ENCODE measurements at regions not wholly inside any gene's neighbourhood (a gene's known extent, or its start where the extent isn't known, plus 50 kb on each side); places are given as distances from the start of the nearest gene placed in this dataset.
A peak's percentile ranks its signal among the peaks of the same experiment; 100 is the strongest.

DNA sequence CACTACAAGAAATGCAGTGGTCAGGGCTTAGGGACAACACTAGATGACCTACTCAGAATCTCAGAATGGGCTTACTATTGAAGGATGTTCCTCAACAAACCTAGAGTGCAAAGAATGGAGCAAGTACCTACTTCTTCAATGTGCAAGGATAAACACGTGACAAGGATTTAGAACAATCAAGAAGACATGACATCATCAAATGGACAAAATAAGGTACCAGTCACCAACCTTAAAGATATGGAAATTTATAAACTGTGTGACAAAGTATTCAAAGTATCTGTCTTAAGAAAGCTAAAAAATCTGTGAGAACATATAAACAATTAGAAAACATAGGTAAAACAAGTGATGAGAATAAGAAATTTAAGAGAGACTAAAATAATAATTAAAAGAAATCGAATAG, 656.1 kb downstream of the ZWINT start:
- Histone ChIP-seq H3K9me3 (peaks cover 0 to 3% of the 10 kb centered on the region in 2 donors), H3K4me3 (no peak overlapping the region), H3K27me3 (no peaks in the 10 kb centered on the region), H3K4me1 (no peaks in the 10 kb centered on the region), H3K27ac (no peak overlapping the region), H3K36me3 (no peaks in the 10 kb centered on the region)
- DNase-seq: no peak
- 60 to 80% methylated on average over 2 of the region's 2 CpGs for WGBS, 2 donors (ENCODE audit: low coverage in 1 of 2)
- TF ChIP-seq EP300 (IDR thresholded peaks at IDR 0.05; ENCODE audit: low read depth) (no peak), CTCF (IDR thresholded peaks at IDR 0.05) (no peak), POLR2A (IDR thresholded peaks at IDR 0.05) (no peak), POLR2AphosphoS5 (IDR thresholded peaks at IDR 0.05) (no peak)
- in situ Hi-C loops (cut with MboI; ENCODE audit: low pct_ligation_motif_present in 1 of 4, low pct_unique_long_range_greater_than_20kb in 1 of 4, low sequenced_read_pairs in 3 of 4) (no loop called here), intact Hi-C loops (cut with DNase I; ENCODE audit: low total_unique reads) (no loop called here)

DNA sequence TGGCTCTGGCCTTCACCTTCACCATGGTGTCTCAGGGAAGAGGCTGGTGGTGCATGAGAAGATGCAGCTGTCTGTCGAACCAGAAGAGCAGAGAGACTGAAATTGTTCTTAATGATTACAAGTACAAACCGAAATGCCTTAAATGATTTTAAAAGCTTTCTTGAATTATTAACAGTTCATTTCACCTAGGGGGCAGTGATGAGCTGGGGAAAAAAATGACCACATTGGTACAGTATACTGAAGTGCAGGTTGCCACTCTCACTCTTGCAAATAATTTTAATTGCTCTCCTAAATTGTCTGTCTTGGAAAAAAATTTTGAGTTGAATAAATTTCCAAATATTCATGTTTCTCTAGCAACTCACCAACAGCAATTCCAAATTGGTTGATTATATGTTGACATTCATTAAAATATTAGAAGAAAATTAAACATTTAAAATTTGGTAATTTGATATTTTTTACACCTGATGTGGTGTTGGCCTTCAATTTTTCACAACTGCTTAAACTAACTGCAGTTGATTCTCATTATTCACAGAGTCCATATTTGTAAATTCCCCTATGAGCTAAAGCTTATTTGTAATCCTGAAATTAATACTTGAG, 692.6 kb downstream of the ZWINT start:
- WGBS, 2 donors (ENCODE audit: low coverage in 1 of 2): 62 to 76% methylated on average over 2 of the region's 2 CpGs
- in situ Hi-C loops (cut with MboI; ENCODE audit: low pct_ligation_motif_present in 1 of 4, low pct_unique_long_range_greater_than_20kb in 1 of 4, low sequenced_read_pairs in 3 of 4) (no loop called here), intact Hi-C loops (cut with DNase I; ENCODE audit: low total_unique reads) (no loop called here)
- no peak overlapping the region for H3K4me3 ChIP-seq
- no peak for DNase-seq
- no peak for TF ChIP-seq POLR2A (IDR thresholded peaks at IDR 0.05)
- TF ChIP-seq POLR2AphosphoS5 (IDR thresholded peaks at IDR 0.05): no peak
- peak in 1 of 5 experiments; percentile 9 for TF ChIP-seq CTCF (IDR thresholded peaks at IDR 0.05)
- TF ChIP-seq EP300 (IDR thresholded peaks at IDR 0.05; ENCODE audit: low read depth): no peak
- H3K4me1 ChIP-seq: no peaks in the 10 kb centered on the region
- H3K27me3 ChIP-seq: no peaks in the 10 kb centered on the region
- H3K36me3 ChIP-seq: no peaks in the 10 kb centered on the region
- H3K27ac ChIP-seq: no peak overlapping the region
- no peaks in the 10 kb centered on the region for H3K9me3 ChIP-seq

- intact Hi-C loops (cut with DNase I; ENCODE audit: low total_unique reads): no loop called here
- Histone ChIP-seq H3K4me1 (no peaks in the 10 kb centered on the region), H3K27ac (no peak overlapping the region), H3K9me3 (no peaks in the 10 kb centered on the region), H3K4me3 (no peak overlapping the region), H3K36me3 (no peaks in the 10 kb centered on the region), H3K27me3 (no peaks in the 10 kb centered on the region)
- TF ChIP-seq EP300 (IDR thresholded peaks at IDR 0.05; ENCODE audit: low read depth) (no peak), CTCF (IDR thresholded peaks at IDR 0.05) (no peak), POLR2AphosphoS5 (IDR thresholded peaks at IDR 0.05) (no peak), POLR2A (IDR thresholded peaks at IDR 0.05) (no peak)
- DNase-seq: no peak
- in situ Hi-C loops (cut with MboI; ENCODE audit: low pct_ligation_motif_present in 1 of 4, low pct_unique_long_range_greater_than_20kb in 1 of 4, low sequenced_read_pairs in 3 of 4): no loop called here
Observed at GRCh38 chr10:55653531-55653930, 707.5 kb downstream of the ZWINT start.

GRCh38 chr10:55641601-55642000, 719.5 kb downstream of the ZWINT start:
- no peak for DNase-seq
- TF ChIP-seq EP300 (IDR thresholded peaks at IDR 0.05; ENCODE audit: low read depth) (no peak), CTCF (IDR thresholded peaks at IDR 0.05) (no peak), POLR2AphosphoS5 (IDR thresholded peaks at IDR 0.05) (no peak), POLR2A (IDR thresholded peaks at IDR 0.05) (no peak)
- no peak overlapping the region for H3K27ac ChIP-seq
- H3K4me3 ChIP-seq: no peak overlapping the region
- no peaks in the 10 kb centered on the region for H3K4me1 ChIP-seq
- no peaks in the 10 kb centered on the region for H3K27me3 ChIP-seq
- in situ Hi-C loops (cut with MboI; ENCODE audit: low pct_ligation_motif_present in 1 of 4, low pct_unique_long_range_greater_than_20kb in 1 of 4, low sequenced_read_pairs in 3 of 4): no loop called here
- WGBS, 2 donors (ENCODE audit: low coverage in 1 of 2): 95% methylated on average over 1 of the region's 1 CpG; no CpG with 5 or more reads in 1 of the 2 donors
- H3K36me3 ChIP-seq: no peaks in the 10 kb centered on the region
- no peaks in the 10 kb centered on the region for H3K9me3 ChIP-seq
- intact Hi-C loops (cut with DNase I; ENCODE audit: low total_unique reads): no loop called here
